Type B pancreatic cell (in vitro differentiated cells): ENCODE measurements at regions not wholly inside any gene's neighbourhood (a gene's known extent, or its start where the extent isn't known, plus 50 kb on each side); places are given as distances from the start of the nearest gene placed in this dataset.

Experiments used
- DNase-seq: peaks from one replicate; pipeline ENCODE4 v3.0.0; 2021; ENCODE audit warnings: mixed read lengths; ENCODE audit not compliant: unreplicated experiment; ENCODE audit errors: extremely low spot score
- H3K27ac Mint-ChIP-seq: 2 replicates; pipeline ENCODE4 v1.8.0; 2021; ENCODE audit warnings: mild to moderate bottlenecking, mixed read lengths
- H3K27me3 Mint-ChIP-seq: 2 replicates; pipeline ENCODE4 v1.8.0; 2021; ENCODE audit warnings: mixed read lengths
- H3K36me3 Mint-ChIP-seq: 2 replicates; pipeline ENCODE4 v1.8.0; 2021; ENCODE audit warnings: mixed read lengths
- H3K4me1 Mint-ChIP-seq: one replicate; pipeline ENCODE4 v1.8.0; 2021; ENCODE audit warnings: mixed read lengths; ENCODE audit not compliant: unreplicated experiment
- H3K4me3 Mint-ChIP-seq: 2 replicates; pipeline ENCODE4 v1.8.0; 2021; ENCODE audit warnings: mild to moderate bottlenecking, mixed read lengths
- H3K9me3 Mint-ChIP-seq: 2 replicates; pipeline ENCODE4 v1.8.0; 2021; ENCODE audit warnings: mixed read lengths
- CTCF ChIP-seq: fragments of 200-600 bp; sonication (generic); conservative IDR thresholded peaks from 2 replicates; pipeline ENCODE4 v1.5.0; 2021; ENCODE audit warnings: antibody characterized with exemption, mild to moderate bottlenecking

GRCh38 chr13:70253834-70254233, 145.6 kb upstream of the KLHL1 start:
- Mint-ChIP-seq H3K27me3 (no peaks in the 10 kb centered on the region), H3K36me3 (no peaks in the 10 kb centered on the region), H3K4me3 (no peak overlapping the region), H3K27ac (no peak overlapping the region), H3K9me3 (no peaks in the 10 kb centered on the region), H3K4me1 (peaks cover 9% of the 10 kb centered on the region)
- no peak for TF ChIP-seq CTCF
- no peak for DNase-seq

DNA sequence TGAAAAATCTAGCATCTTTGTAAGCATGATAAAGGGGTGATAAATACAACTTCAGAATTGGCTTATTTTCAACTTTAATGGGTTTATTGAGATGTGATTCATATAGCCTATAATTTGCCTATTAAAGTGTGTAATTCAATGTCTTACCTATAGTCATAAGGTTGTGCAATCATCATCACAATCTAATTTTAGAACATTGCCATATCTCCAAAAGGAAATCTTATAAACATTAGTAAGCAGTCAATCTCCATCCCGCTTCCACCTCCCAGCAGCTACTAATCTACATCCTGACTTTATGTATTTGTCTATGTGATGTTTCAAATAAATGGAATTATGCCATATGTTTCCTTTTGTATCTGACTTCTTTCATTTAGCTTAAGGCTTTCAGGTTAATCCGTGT, 145.2 kb upstream of the KLHL1 start:
- Mint-ChIP-seq H3K9me3 (no peaks in the 10 kb centered on the region), H3K4me1 (peaks cover 10% of the 10 kb centered on the region), H3K36me3 (no peaks in the 10 kb centered on the region), H3K27me3 (no peaks in the 10 kb centered on the region), H3K4me3 (no peak overlapping the region), H3K27ac (no peak overlapping the region)
- TF ChIP-seq CTCF, result no peak
- DNase-seq, result no peak

- Mint-ChIP-seq H3K27me3 (no peaks in the 10 kb centered on the region), H3K9me3 (no peaks in the 10 kb centered on the region), H3K27ac (no peak overlapping the region), H3K36me3 (no peaks in the 10 kb centered on the region), H3K4me3 (no peak overlapping the region), H3K4me1 (peaks cover 13% of the 10 kb centered on the region)
- DNase-seq, result no peak
- TF ChIP-seq CTCF, result no peak
Measured at GRCh38 chr13:70249332-70250064, 141.2 kb upstream of the KLHL1 start.

- no peak for DNase-seq
- no peak for TF ChIP-seq CTCF
- no peaks in the 10 kb centered on the region for H3K4me1 Mint-ChIP-seq
- no peaks in the 10 kb centered on the region for H3K27me3 Mint-ChIP-seq
- no peak overlapping the region for H3K4me3 Mint-ChIP-seq
- no peaks in the 10 kb centered on the region for H3K9me3 Mint-ChIP-seq
- no peaks in the 10 kb centered on the region for H3K36me3 Mint-ChIP-seq
- H3K27ac Mint-ChIP-seq, result no peak overlapping the region
Measured at GRCh38 chr13:70237131-70237530, 128.9 kb upstream of the KLHL1 start.

DNA sequence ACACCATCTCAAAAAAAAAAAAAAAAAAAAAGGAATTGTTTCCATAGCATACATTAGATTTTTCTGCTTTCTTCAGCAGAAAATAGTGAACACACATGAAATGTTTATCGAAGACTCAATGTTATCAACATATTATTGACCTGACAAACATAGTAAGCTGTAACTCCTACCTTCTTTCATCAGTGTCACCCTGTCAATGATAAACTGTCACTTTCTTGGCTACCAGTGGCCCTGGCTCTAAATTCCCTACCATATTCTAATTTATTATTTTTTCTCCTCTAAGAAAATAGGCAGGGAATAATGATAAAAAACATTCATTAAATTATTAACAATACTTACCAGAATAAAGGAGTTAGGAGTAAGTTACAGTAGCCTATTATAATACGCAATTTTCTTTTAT, 127.3 kb upstream of the KLHL1 start:
- H3K9me3 Mint-ChIP-seq, result no peaks in the 10 kb centered on the region
- DNase-seq, result no peak
- H3K36me3 Mint-ChIP-seq, result no peaks in the 10 kb centered on the region
- no peak for TF ChIP-seq CTCF
- no peaks in the 10 kb centered on the region for H3K4me1 Mint-ChIP-seq
- H3K27ac Mint-ChIP-seq, result no peak overlapping the region
- H3K4me3 Mint-ChIP-seq, result no peak overlapping the region
- no peaks in the 10 kb centered on the region for H3K27me3 Mint-ChIP-seq

GRCh38 chr13:70223911-70224310, 115.7 kb upstream of the KLHL1 start:
- DNase-seq, result no peak
- Mint-ChIP-seq H3K27me3 (no peaks in the 10 kb centered on the region), H3K9me3 (no peaks in the 10 kb centered on the region), H3K4me1 (no peaks in the 10 kb centered on the region), H3K27ac (no peak overlapping the region), H3K4me3 (no peak overlapping the region), H3K36me3 (no peaks in the 10 kb centered on the region)
- TF ChIP-seq CTCF, result no peak
